HCT116 (cell line): ENCODE measurements at regions not wholly inside any gene's neighbourhood (a gene's known extent, or its start where the extent isn't known, plus 50 kb on each side); places are given as distances from the start of the nearest gene placed in this dataset.

Source experiments
- ATAC-seq: fragments of 200-7000 bp; cut with Tn5 transposase; 2 replicates; pipeline ENCODE4 v1.9.1; 2020; ENCODE audit warnings: mild to moderate bottlenecking, moderate library complexity
- BruUV-seq: library from RNA; stranded (reverse); fragments of 400-500 nt; replicated peaks from 2 replicates; lab custom pipeline; 2021; lab: Mats Ljungman, UMichigan
- CTCF ChIA-PET: fragments of 300-600 bp; sonication (Branson Sonifier 250); formaldehyde crosslinking; loops from one replicate; lab custom pipeline; 2021; ENCODE audit warnings: antibody characterized with exemption; lab: Charles Lee
- POLR2A ChIA-PET: fragments of 300-600, 350-600 bp; sonication (Branson Sonifier 250); formaldehyde crosslinking; loops from one replicate; lab custom pipeline; 2021; ENCODE audit warnings: antibody characterized with exemption; lab: Charles Lee
- RAD21 ChIA-PET, 2 experiments: fragments of 300-600 bp; sonication (Branson Sonifier 250); formaldehyde crosslinking; loops; one replicate each; lab custom pipeline; 2023; ENCODE audit warnings: low total read pairs in 2 of 2; ENCODE audit not compliant: uncharacterized antibody in 2 of 2, unreplicated experiment in 2 of 2, low non-redundant PET in 1 of 2; lab: Charles Lee
- DNase-seq: peaks from one replicate; pipeline ENCODE4 v3.0.0-alpha.2; 2010; ENCODE audit warnings: low read depth, low spot score
- H2AFZ ChIP-seq: fragments of 200-600 bp; shearing (Covaris generic), sonication (generic); 2 replicates; pipeline ENCODE4 v1.6.1; 2017; ENCODE audit warnings: low read depth, mixed run types, mixed read lengths, antibody characterized with exemption, low read length; ENCODE audit not compliant: poor library complexity, severe bottlenecking
- H3K27ac ChIP-seq: 2 replicates; pipeline ENCODE4 v1.5.1; 2012; ENCODE audit warnings: low read depth, low read length
- H3K27me3 ChIP-seq: fragments of 200-600 bp; sonication (generic); 2 replicates; pipeline ENCODE4 v1.6.1; 2016; ENCODE audit warnings: mixed run types, low read length, mixed read lengths; ENCODE audit not compliant: insufficient read depth
- H3K36me3 ChIP-seq, 2 experiments: fragments of 200-500 bp in 1 of 2; fragments of 200-600 bp in 1 of 2; sonication (Bioruptor generic) in 1 of 2; sonication (generic) in 1 of 2; 2 replicates each; pipeline versions ENCODE4 v1.5.1 to v1.6.1; 2014 to 2016; ENCODE audit warnings: low read length in 2 of 2, inconsistent platforms in 1 of 2, mixed read lengths in 1 of 2, mixed run types in 1 of 2; ENCODE audit not compliant: insufficient read depth in 2 of 2, control insufficient read depth in 1 of 2
- H3K4me1 ChIP-seq, 2 experiments: fragments of 200-600 bp in 1 of 2; sonication (generic) in 1 of 2; 2 replicates each; pipeline versions ENCODE4 v1.5.1 to v1.6.1; 2012 to 2017; ENCODE audit warnings: low read length in 2 of 2, inconsistent platforms in 1 of 2, mild to moderate bottlenecking in 1 of 2, mixed read lengths in 1 of 2, mixed run types in 1 of 2, moderate library complexity in 1 of 2; ENCODE audit not compliant: insufficient read depth in 2 of 2, control insufficient read depth in 1 of 2
- H3K4me2 ChIP-seq: fragments of 200-600 bp; sonication (generic); 2 replicates; pipeline ENCODE4 v1.6.1; 2017; ENCODE audit warnings: mixed run types, low read length, mixed read lengths
- H3K4me3 ChIP-seq, 2 experiments: fragments of 200-600 bp in 1 of 2; sonication (generic) in 1 of 2; replicated peaks in 1 of 2; 2 replicates each; pipeline ENCODE4 v1.5.1; 2011 to 2016; ENCODE audit warnings: low read length in 2 of 2, control low read depth in 1 of 2, low read depth in 1 of 2, mild to moderate bottlenecking in 1 of 2, mixed read lengths in 1 of 2, mixed run types in 1 of 2
- H3K79me2 ChIP-seq: fragments of 200-600 bp; sonication (generic); 2 replicates; pipeline ENCODE4 v1.6.1; 2017; ENCODE audit warnings: mild to moderate bottlenecking, mixed run types, low read length, moderate library complexity, mixed read lengths; ENCODE audit not compliant: insufficient read depth
- H3K9ac ChIP-seq: fragments of 200-600 bp; sonication (generic); 2 replicates; pipeline ENCODE4 v1.6.1; 2016; ENCODE audit warnings: low read length, mixed read lengths
- H3K9me2 ChIP-seq: fragments of 200-600 bp; sonication (generic), shearing (Covaris generic); 2 replicates; pipeline ENCODE4 v1.6.1; 2017; ENCODE audit warnings: mixed run types, mild to moderate bottlenecking, moderate library complexity; ENCODE audit not compliant: insufficient read depth
- H3K9me3 ChIP-seq, 2 experiments: fragments of 200-500 bp in 1 of 2; fragments of 200-600 bp in 1 of 2; sonication (Bioruptor generic) in 1 of 2; sonication (generic) in 1 of 2; 2 replicates each; pipeline ENCODE4 v1.6.1; 2014 to 2017; ENCODE audit warnings: low read length in 2 of 2, mixed read lengths in 2 of 2, inconsistent platforms in 1 of 2, low read depth in 1 of 2, mild to moderate bottlenecking in 1 of 2, mixed run types in 1 of 2, moderate library complexity in 1 of 2; ENCODE audit not compliant: control insufficient read depth in 1 of 2, insufficient read depth in 1 of 2
- H4K20me1 ChIP-seq: fragments of 200-600 bp; sonication (generic), shearing (Covaris generic); 2 replicates; pipeline ENCODE4 v1.6.1; 2017; ENCODE audit warnings: mixed run types, mild to moderate bottlenecking, moderate library complexity; ENCODE audit not compliant: insufficient read depth
- ELF1 ChIP-seq: IDR thresholded peaks from 2 replicates; pipeline ENCODE4 v1.6.1; 2012; ENCODE audit warnings: low read depth, borderline replicate concordance
- EZH2phosphoT487 ChIP-seq: fragments of 200-600 bp; IDR thresholded peaks from 2 replicates; pipeline ENCODE4 v1.6.1; 2018; ENCODE audit warnings: antibody characterized with exemption, borderline replicate concordance
- POLR2A ChIP-seq: IDR thresholded peaks from 2 replicates; pipeline ENCODE4 v1.7.0; 2011; ENCODE audit warnings: borderline replicate concordance; ENCODE audit not compliant: insufficient read depth, insufficient read length; ENCODE audit errors: extremely low read depth
- POLR2AphosphoS5 ChIP-seq: IDR thresholded peaks from 2 replicates; pipeline ENCODE4 v1.6.1; 2011; ENCODE audit warnings: mild to moderate bottlenecking, low read depth, low read length, moderate library complexity
- RAD21 ChIP-seq: IDR thresholded peaks from 2 replicates; pipeline ENCODE4 v1.6.1; 2012; ENCODE audit warnings: low read depth, mild to moderate bottlenecking
- SP1 ChIP-seq: IDR thresholded peaks from 2 replicates; pipeline ENCODE4 v1.6.1; 2012; ENCODE audit warnings: low read depth
- SRF ChIP-seq: IDR thresholded peaks from 2 replicates; pipeline ENCODE4 v1.6.1; 2012; ENCODE audit warnings: low read depth
- TCF7L2 ChIP-seq: IDR thresholded peaks from 2 replicates; pipeline ENCODE4 v1.7.0; 2011; ENCODE audit warnings: borderline replicate concordance, inconsistent platforms; ENCODE audit not compliant: insufficient read depth, insufficient read length; ENCODE audit errors: extremely low read depth
- YY1 ChIP-seq: IDR thresholded peaks from 2 replicates; pipeline ENCODE4 v1.6.1; 2011; ENCODE audit warnings: low read length, low read depth, moderate library complexity, mild to moderate bottlenecking; ENCODE audit not compliant: insufficient replicate concordance; ENCODE audit errors: extremely low read depth
- ZFX ChIP-seq: fragments of 450-650 bp; IDR thresholded peaks from 2 replicates; pipeline ENCODE4 v1.6.1; 2017
- intact Hi-C: fragments of 100-400 bp; cut with micrococcal nuclease; formaldehyde crosslinking; loops from 2 replicates; pipeline ENCODE4 v1.10.0; 2022
- TF ChIP-seq, protein P1 (sequence below), 3 experiments: fragments of 200-600 bp in 1 of 3; sonication (generic) in 1 of 3; IDR thresholded peaks in 2 of 3; conservative IDR thresholded peaks in 1 of 3; 2 replicates each; pipeline ENCODE4 v1.5.1; 2012 to 2017; ENCODE audit warnings: low read depth in 2 of 3, low read length in 2 of 3, antibody characterized with exemption in 1 of 3, borderline replicate concordance in 1 of 3, control low read depth in 1 of 3, mild to moderate bottlenecking in 1 of 3, mixed read lengths in 1 of 3, mixed run types in 1 of 3, moderate library complexity in 1 of 3; ENCODE audit not compliant: insufficient read depth in 1 of 3
- TF ChIP-seq, protein P2 (sequence below): IDR thresholded peaks from 2 replicates; pipeline ENCODE4 v1.6.1; 2012
- TF ChIP-seq, protein P3 (sequence below): IDR thresholded peaks from 2 replicates; pipeline ENCODE4 v1.6.1; 2012
- TF ChIP-seq, protein P4 (sequence below): IDR thresholded peaks from 2 replicates; pipeline ENCODE4 v1.6.1; 2011; ENCODE audit warnings: mild to moderate bottlenecking, low read length, moderate library complexity; ENCODE audit not compliant: insufficient replicate concordance; ENCODE audit errors: extremely low read depth

DNA sequence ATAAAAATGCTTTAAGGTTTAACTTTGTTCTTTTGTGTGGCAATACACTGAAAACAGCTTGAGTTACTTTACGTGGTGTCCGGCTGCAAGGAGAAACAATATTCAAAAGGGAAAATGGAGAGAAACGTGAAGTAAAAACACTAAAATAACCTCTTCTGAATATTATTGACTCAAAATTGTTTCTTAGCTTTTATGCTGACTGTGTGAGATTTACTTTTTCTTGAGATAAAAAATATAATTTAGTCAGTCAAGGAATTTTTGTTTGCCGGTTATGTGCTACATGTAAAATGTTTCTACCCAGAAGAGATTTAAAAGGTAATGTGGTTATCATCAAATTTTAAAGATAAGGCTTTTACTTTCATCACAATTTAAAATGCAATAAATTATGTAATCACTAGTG, 200.6 kb upstream of the GPC6 start:
- peaks cover 9 to 15% of the 10 kb centered on the region in 2 experiments; a peak in 3 of 4 replicates for H3K9me3 ChIP-seq
- CTCF ChIA-PET, result no interaction called here
- RAD21 ChIA-PET, result no interaction called here

DNA sequence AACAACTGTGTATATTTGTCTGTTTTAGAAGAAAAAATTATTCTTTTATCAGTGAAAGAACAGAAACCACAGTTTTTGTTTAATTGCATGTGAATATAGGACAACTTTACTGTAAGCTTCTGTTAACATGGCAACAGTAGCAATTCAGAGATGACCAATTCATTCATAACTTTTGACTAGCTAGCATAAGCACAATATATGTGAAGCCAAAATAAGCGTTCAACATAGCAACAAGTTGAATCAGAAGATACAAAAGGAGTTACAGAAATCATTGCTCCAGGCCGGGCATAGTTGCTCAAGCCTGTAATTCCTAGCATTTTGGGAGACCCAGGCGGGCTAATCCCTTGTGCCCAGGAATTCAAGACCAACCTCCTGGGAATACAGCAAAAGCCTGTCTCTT, 197.1 kb upstream of the GPC6 start:
- Histone ChIP-seq H3K4me2 (no peak overlapping the region), H3K36me3 (no peaks in the 10 kb centered on the region), H3K4me1 (no peaks in the 10 kb centered on the region), H3K27me3 (no peaks in the 10 kb centered on the region), H3K9ac (no peak overlapping the region), H2AFZ (no peak overlapping the region), H3K9me2 (no peaks in the 10 kb centered on the region), H4K20me1 (no peaks in the 10 kb centered on the region), H3K27ac (no peak overlapping the region), H3K79me2 (no peaks in the 10 kb centered on the region), H3K4me3 (no peak overlapping the region), H3K9me3 (peaks cover 12 to 25% of the 10 kb centered on the region in 2 experiments; a peak in 3 of 4 replicates)
- ATAC-seq (no peak), DNase-seq (no peak)
- CTCF ChIA-PET, result no interaction called here
- RAD21 ChIA-PET, result no interaction called here
- intact Hi-C loops, result no loop called here
- no TSS peak for BruUV-seq
- POLR2A ChIA-PET, result no interaction called here
- TF ChIP-seq POLR2AphosphoS5 (no peak), EZH2phosphoT487 (no peak), YY1 (no peak), SP1 (no peak), ZFX (no peak), TCF7L2 (no peak)
- TF ChIP-seq, protein P1, sequence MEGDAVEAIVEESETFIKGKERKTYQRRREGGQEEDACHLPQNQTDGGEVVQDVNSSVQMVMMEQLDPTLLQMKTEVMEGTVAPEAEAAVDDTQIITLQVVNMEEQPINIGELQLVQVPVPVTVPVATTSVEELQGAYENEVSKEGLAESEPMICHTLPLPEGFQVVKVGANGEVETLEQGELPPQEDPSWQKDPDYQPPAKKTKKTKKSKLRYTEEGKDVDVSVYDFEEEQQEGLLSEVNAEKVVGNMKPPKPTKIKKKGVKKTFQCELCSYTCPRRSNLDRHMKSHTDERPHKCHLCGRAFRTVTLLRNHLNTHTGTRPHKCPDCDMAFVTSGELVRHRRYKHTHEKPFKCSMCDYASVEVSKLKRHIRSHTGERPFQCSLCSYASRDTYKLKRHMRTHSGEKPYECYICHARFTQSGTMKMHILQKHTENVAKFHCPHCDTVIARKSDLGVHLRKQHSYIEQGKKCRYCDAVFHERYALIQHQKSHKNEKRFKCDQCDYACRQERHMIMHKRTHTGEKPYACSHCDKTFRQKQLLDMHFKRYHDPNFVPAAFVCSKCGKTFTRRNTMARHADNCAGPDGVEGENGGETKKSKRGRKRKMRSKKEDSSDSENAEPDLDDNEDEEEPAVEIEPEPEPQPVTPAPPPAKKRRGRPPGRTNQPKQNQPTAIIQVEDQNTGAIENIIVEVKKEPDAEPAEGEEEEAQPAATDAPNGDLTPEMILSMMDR (IDR thresholded peaks at IDR 0.05 in 2 of 3, conservative IDR thresholded peaks at IDR 0.05 in 1 of 3; ENCODE audit: borderline replicate concordance in 1 of 3, insufficient read depth in 1 of 3, low read depth in 2 of 3, low read length in 2 of 3), result no peak
- TF ChIP-seq, protein P2, sequence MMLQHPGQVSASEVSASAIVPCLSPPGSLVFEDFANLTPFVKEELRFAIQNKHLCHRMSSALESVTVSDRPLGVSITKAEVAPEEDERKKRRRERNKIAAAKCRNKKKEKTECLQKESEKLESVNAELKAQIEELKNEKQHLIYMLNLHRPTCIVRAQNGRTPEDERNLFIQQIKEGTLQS, result no peak
- TF ChIP-seq, protein P3, sequence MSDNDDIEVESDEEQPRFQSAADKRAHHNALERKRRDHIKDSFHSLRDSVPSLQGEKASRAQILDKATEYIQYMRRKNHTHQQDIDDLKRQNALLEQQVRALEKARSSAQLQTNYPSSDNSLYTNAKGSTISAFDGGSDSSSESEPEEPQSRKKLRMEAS, result no peak

More for the DNA sequence above, 200.6 kb upstream of the GPC6 start:
- H3K79me2 ChIP-seq, result no peaks in the 10 kb centered on the region
- no peak overlapping the region for H3K27ac ChIP-seq
- no peaks in the 10 kb centered on the region for H3K9me2 ChIP-seq
- H2AFZ ChIP-seq, result no peak overlapping the region
- BruUV-seq, result no TSS peak
- POLR2A ChIA-PET, result no interaction called here
- H3K9ac ChIP-seq, result no peak overlapping the region
- DNase-seq (no peak), ATAC-seq (no peak)
- no peaks in the 10 kb centered on the region for H3K27me3 ChIP-seq
- TF ChIP-seq POLR2A (no peak), SRF (no peak), ELF1 (no peak), RAD21 (no peak), YY1 (no peak)
- TF ChIP-seq, protein P4, sequence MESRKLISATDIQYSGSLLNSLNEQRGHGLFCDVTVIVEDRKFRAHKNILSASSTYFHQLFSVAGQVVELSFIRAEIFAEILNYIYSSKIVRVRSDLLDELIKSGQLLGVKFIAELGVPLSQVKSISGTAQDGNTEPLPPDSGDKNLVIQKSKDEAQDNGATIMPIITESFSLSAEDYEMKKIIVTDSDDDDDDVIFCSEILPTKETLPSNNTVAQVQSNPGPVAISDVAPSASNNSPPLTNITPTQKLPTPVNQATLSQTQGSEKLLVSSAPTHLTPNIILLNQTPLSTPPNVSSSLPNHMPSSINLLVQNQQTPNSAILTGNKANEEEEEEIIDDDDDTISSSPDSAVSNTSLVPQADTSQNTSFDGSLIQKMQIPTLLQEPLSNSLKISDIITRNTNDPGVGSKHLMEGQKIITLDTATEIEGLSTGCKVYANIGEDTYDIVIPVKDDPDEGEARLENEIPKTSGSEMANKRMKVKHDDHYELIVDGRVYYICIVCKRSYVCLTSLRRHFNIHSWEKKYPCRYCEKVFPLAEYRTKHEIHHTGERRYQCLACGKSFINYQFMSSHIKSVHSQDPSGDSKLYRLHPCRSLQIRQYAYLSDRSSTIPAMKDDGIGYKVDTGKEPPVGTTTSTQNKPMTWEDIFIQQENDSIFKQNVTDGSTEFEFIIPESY, result no peak
- no peaks in the 10 kb centered on the region for H3K36me3 ChIP-seq
- no peaks in the 10 kb centered on the region for H3K4me1 ChIP-seq
- H3K4me2 ChIP-seq, result no peak overlapping the region
- H3K4me3 ChIP-seq, result no peak overlapping the region
- H4K20me1 ChIP-seq, result no peaks in the 10 kb centered on the region
- intact Hi-C loops, result no loop called here
